GM12873 (cell line): ENCODE measurements at regions not wholly inside any gene's neighbourhood (a gene's known extent, or its start where the extent isn't known, plus 50 kb on each side); places are given as distances from the start of the nearest gene placed in this dataset.

Experiments
- CTCF ChIP-seq: IDR thresholded peaks from 2 replicates; pipeline ENCODE4 v1.5.1; 2012; ENCODE audit warnings: low read depth, mild to moderate bottlenecking, moderate library complexity, low read length, control low read depth; ENCODE audit not compliant: insufficient read depth; ENCODE audit errors: missing control alignments

- TF ChIP-seq CTCF = no peak
These were observed 318.2 kb downstream of the PARP8 start for GRCh38 chr5:50984640-50985039.

- TF ChIP-seq CTCF = no peak
These were observed 324.0 kb downstream of the PARP8 start for GRCh38 chr5:50990296-50990924.

GRCh38 chr5:50995285-50995942, 329.0 kb downstream of the PARP8 start:
- no peak for TF ChIP-seq CTCF

GRCh38 chr5:51001227-51001923, 334.9 kb downstream of the PARP8 start:
- TF ChIP-seq CTCF = no peak

GRCh38 chr5:51002368-51002767, 335.9 kb downstream of the PARP8 start:
- TF ChIP-seq CTCF = no peak

GRCh38 chr5:51013036-51013435, 346.6 kb downstream of the PARP8 start:
- no peak for TF ChIP-seq CTCF

- no peak for TF ChIP-seq CTCF
These were observed 352.0 kb downstream of the PARP8 start for GRCh38 chr5:51018423-51018822.
